Kidney epithelial cell (primary cell): ENCODE measurements at regions not wholly inside any gene's neighbourhood (a gene's known extent, or its start where the extent isn't known, plus 50 kb on each side); places are given as distances from the start of the nearest gene placed in this dataset.

Source experiments
- DNase-seq: peaks from one replicate; pipeline ENCODE4 v3.0.0-alpha.2; 2010; ENCODE audit warnings: low read depth
- H3K27me3 ChIP-seq: 2 replicates; pipeline ENCODE4 v1.6.0; 2011; ENCODE audit warnings: low read length; ENCODE audit not compliant: control insufficient read depth, insufficient read depth
- H3K36me3 ChIP-seq: 2 replicates; pipeline ENCODE4 v1.5.1; 2011; ENCODE audit warnings: low read length; ENCODE audit not compliant: control insufficient read depth, insufficient read depth
- H3K4me3 ChIP-seq: 2 replicates; pipeline ENCODE4 v1.5.1; 2011; ENCODE audit warnings: low read depth, mild to moderate bottlenecking, control low read depth, low read length
- TF ChIP-seq, protein P1 (sequence below): IDR thresholded peaks from 2 replicates; pipeline ENCODE4 v1.5.1; 2011; ENCODE audit warnings: mild to moderate bottlenecking, moderate library complexity, low read length, control low read depth, inconsistent platforms; ENCODE audit not compliant: insufficient read depth, poor library complexity, severe bottlenecking

DNA sequence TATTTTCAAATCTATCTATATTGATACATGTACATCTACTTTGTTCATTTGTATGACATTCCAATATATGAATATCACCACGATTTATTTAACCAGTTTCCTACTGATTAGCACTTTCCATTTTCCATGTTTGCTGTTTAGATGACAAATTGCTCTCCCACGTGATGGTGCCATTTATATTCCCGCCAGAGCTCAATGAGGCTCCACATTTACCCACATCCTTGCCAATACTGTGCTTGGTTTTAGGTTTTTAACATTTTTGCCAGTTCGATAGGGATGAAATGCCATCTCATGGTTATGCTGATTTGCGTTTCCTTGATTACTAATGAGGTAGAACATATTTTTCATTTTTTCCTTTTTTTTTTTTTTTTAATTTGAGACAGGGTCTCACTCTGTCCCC is 86.7 kb upstream of the TRIM2 start:
- no peak for DNase-seq
- H3K36me3 ChIP-seq = no peaks in the 10 kb centered on the region
- TF ChIP-seq, protein P1, sequence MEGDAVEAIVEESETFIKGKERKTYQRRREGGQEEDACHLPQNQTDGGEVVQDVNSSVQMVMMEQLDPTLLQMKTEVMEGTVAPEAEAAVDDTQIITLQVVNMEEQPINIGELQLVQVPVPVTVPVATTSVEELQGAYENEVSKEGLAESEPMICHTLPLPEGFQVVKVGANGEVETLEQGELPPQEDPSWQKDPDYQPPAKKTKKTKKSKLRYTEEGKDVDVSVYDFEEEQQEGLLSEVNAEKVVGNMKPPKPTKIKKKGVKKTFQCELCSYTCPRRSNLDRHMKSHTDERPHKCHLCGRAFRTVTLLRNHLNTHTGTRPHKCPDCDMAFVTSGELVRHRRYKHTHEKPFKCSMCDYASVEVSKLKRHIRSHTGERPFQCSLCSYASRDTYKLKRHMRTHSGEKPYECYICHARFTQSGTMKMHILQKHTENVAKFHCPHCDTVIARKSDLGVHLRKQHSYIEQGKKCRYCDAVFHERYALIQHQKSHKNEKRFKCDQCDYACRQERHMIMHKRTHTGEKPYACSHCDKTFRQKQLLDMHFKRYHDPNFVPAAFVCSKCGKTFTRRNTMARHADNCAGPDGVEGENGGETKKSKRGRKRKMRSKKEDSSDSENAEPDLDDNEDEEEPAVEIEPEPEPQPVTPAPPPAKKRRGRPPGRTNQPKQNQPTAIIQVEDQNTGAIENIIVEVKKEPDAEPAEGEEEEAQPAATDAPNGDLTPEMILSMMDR = no peak
- H3K27me3 ChIP-seq = no peaks in the 10 kb centered on the region
- no peak overlapping the region for H3K4me3 ChIP-seq

DNA sequence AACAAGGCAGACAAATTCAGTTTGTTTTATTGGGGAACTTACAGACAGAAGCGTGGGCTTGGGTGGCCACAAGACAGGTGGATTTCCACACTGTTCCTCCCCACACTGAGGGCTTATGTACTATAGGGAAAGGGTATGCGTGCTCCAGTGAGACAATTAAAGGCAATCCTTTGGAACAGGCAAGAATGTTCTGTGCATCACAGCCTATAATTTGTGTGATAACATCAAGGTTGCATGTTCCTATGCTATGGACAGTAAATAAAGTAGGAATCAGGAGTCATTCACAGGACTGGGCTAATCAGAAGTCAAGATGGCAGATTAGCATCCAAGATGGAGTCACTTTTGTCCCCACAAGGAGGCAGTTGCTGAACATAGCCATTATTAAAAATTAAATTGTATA is 84.6 kb upstream of the TRIM2 start:
- TF ChIP-seq, protein P1 = no peak
- H3K27me3 ChIP-seq = no peaks in the 10 kb centered on the region
- no peaks in the 10 kb centered on the region for H3K36me3 ChIP-seq
- H3K4me3 ChIP-seq = no peak overlapping the region
- DNase-seq = no peak

DNA sequence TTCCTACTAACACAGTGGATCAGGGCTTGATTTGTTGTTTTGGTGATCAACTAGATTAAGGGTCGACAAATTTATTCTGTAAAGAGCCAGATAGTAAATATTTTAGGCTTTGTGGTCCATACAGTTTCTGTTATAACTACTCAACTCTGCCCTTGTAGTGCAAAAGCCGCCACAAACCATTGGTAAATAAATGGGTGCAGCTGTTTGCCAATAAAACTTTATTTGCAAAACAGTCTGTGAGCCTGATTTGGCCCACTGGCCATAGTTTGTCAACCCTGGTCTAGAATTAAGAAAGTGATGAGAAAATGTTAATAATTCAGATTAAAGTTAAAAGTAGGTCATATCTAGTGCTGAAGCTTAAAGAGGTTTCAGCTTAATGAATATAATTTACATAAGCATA is 84.0 kb upstream of the TRIM2 start:
- TF ChIP-seq, protein P1 = no peak
- no peaks in the 10 kb centered on the region for H3K36me3 ChIP-seq

DNA sequence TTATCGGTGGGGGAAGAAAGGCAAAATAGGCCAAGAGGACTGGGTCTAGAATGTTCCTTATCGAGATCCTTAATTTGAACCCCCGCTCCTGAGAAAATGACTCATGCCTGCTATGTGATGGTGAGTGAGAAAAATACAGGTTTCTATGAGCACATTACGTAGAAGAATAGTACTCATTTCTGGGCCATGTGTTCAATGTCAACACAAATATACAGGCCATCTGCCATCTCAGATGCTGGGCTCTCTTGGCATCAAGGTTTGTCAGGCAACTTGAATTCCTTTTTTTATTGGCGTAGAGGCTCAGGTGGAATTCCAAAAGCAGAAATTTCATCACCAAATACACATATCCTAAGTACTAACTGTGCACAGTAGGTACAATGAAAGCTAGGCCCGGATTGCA is 81.4 kb upstream of the TRIM2 start:
- H3K36me3 ChIP-seq = no peaks in the 10 kb centered on the region
- no peaks in the 10 kb centered on the region for H3K27me3 ChIP-seq
- TF ChIP-seq, protein P1 = no peak
- no peak overlapping the region for H3K4me3 ChIP-seq
- no peak for DNase-seq

More for the DNA sequence above, 84.0 kb upstream of the TRIM2 start:
- Histone ChIP-seq H3K27me3 (no peaks in the 10 kb centered on the region), H3K4me3 (no peak overlapping the region)
- no peak for DNase-seq

DNA sequence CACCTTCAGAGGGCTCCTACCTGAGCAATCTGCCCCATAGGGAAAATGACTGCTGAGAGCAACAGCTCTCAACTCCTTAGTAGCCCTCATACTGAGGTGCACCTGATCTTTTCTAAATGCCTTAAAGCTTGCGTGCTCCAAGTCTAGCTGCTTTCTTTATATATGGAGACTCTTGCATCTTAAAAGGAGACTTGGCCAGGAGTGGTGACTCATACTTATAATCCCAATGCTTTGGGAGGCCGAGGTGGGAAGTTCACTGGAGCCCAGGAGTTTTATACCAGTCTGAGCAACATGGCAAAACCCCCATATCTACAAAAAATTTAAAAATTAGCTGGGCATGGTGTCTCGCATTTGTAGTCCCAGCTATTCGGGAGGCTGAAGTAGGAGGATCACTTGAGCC is 78.1 kb upstream of the TRIM2 start:
- no peak for DNase-seq
- TF ChIP-seq, protein P1 = no peak
- no peaks in the 10 kb centered on the region for H3K27me3 ChIP-seq
- H3K4me3 ChIP-seq = no peak overlapping the region
- no peaks in the 10 kb centered on the region for H3K36me3 ChIP-seq

DNA sequence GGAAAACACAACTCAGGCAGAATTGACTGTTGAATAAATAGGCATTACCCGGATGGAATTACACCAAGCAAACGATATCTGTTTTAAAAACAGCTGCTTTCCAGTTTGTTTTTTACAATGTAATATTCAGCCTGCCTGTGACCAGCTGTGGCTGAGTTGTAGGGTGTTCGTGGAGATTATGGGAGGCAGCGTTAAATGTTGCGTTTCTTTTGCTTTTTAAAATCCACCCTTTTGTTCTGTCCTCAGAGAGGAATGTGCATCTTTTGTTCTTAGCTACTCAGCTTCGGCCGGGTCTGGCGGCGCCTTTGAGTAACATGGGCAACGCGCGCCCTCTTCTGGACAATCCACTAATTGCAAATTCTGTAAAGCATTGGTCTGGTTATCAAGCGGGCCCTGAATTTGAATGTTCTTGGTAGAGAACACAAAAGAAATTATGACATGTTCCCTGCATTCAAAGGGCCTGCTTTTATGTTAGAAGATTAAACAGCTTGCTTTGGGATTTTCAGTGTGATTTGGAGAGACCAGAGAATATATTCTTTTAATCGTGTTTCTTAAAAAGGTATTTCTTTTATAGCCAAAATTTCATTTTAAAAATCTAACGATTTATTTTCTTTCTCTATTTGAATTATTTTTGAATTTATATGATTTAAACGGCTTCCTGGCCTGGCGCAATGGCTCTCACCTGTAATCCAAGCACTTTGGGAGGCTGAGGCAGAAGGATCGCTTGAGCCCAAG is 76.3 kb upstream of the TRIM2 start:
- TF ChIP-seq, protein P1 = peak; percentile 73
- Histone ChIP-seq H3K4me3 (no peak overlapping the region), H3K27me3 (no peaks in the 10 kb centered on the region), H3K36me3 (no peaks in the 10 kb centered on the region)
- no peak for DNase-seq
